ENCODE measurements at regions not wholly inside any gene's neighbourhood (a gene's known extent, or its start where the extent isn't known, plus 50 kb on each side); places are given as distances from the start of the nearest gene placed in this dataset.
"Not testable (repeated sequence)": the region's sequence is repeated elsewhere in the genome, so short reads cannot be mapped to it uniquely, and the experiment has no call there.

- DNase-seq (ENCODE audit: low read depth in 1 of 2, low spot score in 1 of 2), result no peak
Measured at GRCh38 chr10:33963729-33964128, 629.3 kb upstream of the NRP1 start.

- DNase-seq (ENCODE audit: low read depth in 1 of 2, low spot score in 1 of 2), result not testable (repeated sequence)
Measured at GRCh38 chr10:33956322-33956721, 621.9 kb upstream of the NRP1 start.

DNA sequence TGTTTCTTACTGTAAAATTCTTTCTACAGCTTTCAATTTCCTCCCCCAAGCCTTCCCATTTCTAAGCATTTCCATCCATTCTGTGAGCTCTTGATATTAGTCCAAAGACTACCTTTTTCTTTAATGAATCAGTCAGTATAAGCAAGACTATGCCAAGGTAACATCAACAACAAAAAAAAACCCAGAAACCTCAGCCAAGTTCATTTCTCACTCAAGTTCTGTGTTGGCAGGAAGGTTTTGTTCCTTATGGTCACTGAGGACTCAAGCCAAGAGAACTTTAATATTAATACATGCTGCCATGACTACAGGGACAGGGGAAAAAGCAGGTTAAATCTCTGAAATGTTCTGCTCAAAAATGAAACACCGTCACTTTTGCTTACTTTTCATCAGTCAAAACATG lies 621.2 kb upstream of the NRP1 start:
- DNase-seq (ENCODE audit: low read depth in 1 of 2, low spot score in 1 of 2), result no peak

DNA sequence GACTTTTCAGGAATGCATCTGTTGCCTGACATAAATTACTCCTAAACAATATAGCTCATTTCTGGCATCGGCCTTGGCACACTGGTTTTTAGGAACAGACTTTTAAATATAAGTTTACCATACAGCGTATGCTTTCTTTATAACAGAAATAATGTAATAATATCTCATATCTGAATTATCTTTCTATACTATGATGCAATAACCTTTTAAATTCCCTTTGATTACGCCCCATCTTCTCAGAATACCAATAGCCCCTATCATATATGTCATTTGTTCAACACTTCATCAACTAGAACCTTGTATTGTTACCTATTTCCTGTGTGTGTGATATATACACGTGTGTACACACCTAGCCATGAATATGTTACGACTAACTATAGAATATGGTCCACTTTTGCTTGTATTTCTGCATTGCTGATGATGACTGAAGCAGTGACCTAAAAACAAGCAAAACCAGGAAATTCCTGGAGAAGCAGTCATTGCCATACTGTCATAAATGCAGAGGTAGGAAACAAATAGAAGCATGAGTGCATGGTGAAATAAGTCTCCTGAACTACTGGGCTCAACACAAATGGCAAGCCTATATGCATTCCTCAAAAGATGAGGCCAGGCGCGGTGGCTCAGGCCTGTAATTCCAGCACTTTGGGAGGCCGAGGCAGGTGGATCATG lies 618.4 kb upstream of the NRP1 start:
- DNase-seq (ENCODE audit: low read depth in 1 of 2, low spot score in 1 of 2), result no peak

DNA sequence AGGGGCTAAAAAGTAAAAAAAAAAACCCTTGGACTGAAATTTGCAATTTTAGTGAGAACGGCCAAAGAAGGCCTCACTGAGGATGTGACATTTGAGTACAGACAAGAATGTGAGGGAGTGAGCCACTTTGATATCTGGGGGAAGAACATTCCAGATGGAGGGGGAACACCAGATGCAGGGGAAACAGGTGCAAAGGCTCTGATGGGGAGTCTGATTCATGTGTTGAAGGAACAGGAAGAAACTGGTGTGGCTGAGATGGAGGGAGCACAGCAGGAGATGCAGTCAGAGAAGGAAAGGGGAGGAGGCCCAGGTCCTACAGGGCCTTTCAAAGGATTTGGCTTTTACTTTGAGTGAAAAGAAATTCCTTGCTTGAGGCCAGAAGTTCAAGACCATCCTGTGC lies 615.7 kb upstream of the NRP1 start:
- DNase-seq (ENCODE audit: low read depth in 1 of 2, low spot score in 1 of 2), result no peak

DNA sequence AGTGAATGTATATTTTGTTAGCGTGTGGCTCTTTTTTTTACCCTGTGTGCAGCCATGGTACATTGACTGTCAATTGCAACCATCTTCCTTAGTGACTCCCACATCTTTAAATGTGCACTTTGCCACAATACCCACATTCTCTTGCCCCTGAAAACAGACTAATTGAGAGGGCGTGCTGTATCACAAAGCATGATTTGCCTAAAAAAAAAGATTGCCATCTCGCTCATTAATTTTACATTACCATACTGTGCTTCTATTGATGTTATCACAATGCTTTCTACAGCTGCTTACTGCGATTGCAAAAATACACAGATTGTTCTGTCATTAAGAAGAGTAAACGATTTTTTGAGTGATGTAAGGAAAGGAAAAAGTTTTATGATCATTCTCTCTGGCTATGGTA lies 613.1 kb upstream of the NRP1 start:
- DNase-seq (ENCODE audit: low read depth in 1 of 2, low spot score in 1 of 2), result no peak

DNA sequence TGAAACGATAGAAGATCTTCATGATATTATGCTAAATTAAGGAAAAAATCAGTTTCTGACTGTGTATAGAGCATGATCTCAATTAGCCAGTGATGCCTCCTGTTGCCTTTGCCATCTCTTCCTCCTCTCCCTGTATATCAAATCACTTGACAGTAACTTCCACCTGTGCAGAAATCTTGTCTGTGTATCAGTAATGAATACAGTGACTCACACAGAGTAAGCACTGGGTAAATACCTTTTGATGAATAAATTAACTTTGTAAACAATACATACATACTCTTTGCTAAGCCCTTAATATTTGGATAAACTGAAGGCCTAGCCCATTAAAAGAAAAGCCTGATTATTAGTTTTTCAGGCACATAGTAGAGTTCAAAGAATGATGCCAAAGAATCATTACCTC lies 610.6 kb upstream of the NRP1 start:
- DNase-seq (ENCODE audit: low read depth in 1 of 2, low spot score in 1 of 2), result no peak

DNA sequence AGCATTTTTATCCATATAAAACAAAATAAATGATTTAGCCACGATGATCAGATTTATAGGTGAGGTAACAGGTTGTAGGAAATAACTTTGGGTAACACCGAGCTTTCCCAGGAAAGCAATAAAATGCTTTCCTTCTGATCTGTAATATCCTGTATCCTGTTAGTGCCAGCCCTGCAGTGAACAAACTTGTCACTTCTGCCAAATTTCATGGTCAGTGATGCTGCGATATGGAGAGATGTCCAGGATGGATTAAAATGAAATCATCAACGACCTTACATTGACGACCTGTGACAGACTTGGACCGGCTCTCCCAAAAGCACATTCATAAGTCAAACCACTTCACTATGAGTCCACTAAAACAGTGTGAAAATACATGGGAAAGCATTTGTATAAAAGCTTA lies 608.0 kb upstream of the NRP1 start:
- DNase-seq (ENCODE audit: low read depth in 1 of 2, low spot score in 1 of 2), result no peak

- DNase-seq (ENCODE audit: low read depth in 1 of 2, low spot score in 1 of 2), result no peak
Measured at GRCh38 chr10:33939892-33940291, 605.4 kb upstream of the NRP1 start.

GRCh38 chr10:33939410-33939809 lies 604.9 kb upstream of the NRP1 start:
- no peak for DNase-seq (ENCODE audit: low read depth in 1 of 2, low spot score in 1 of 2)

DNA sequence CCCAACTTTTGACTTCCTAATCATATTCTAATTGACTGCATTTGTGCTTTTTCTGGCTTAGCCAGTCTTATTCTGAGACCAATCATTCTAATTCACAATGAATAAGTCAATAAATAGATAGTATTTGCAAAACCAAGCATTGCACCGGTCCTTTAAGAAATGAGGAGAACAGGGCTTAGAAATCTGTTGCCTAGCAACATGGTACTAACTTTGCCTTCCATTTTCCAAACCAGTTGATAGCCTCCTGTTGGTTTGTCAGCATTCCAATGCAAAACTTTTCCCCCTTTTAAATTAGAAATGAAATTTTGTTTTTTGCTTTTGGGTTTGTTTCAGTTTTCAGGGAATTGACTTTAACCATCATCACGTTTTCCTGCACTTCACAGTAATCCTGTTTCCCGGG lies 603.5 kb upstream of the NRP1 start:
- no peak for DNase-seq (ENCODE audit: low read depth in 1 of 2, low spot score in 1 of 2)

GRCh38 chr10:33937036-33937730 lies 602.7 kb upstream of the NRP1 start:
- DNase-seq (ENCODE audit: low read depth in 1 of 2, low spot score in 1 of 2), result no peak

DNA sequence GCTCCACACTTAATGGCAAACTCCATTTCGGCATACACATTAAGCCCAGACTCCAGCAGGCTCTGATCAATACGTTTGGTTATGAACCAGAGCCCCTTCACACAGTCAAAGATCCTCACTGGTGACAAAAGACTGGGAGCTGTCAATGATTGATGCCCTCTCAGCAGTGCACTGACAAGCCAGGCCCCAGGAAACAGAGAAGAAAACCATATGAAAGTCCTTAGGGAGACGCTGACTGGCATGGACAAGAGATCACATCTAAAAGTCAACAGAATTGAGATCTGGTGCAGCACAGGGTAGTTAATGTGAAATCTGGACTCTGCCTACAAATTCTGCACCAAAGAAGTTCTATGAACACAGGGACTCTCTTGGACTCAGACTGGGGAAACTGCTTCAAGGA lies 600.9 kb upstream of the NRP1 start:
- DNase-seq (ENCODE audit: low read depth in 1 of 2, low spot score in 1 of 2), result no peak

GRCh38 chr10:33930079-33930478 lies 595.6 kb upstream of the NRP1 start:
- DNase-seq (ENCODE audit: low read depth in 1 of 2, low spot score in 1 of 2), result no peak

- DNase-seq (ENCODE audit: low read depth in 1 of 2, low spot score in 1 of 2), result no peak
Measured at GRCh38 chr10:33927347-33927746, 592.9 kb upstream of the NRP1 start.

DNA sequence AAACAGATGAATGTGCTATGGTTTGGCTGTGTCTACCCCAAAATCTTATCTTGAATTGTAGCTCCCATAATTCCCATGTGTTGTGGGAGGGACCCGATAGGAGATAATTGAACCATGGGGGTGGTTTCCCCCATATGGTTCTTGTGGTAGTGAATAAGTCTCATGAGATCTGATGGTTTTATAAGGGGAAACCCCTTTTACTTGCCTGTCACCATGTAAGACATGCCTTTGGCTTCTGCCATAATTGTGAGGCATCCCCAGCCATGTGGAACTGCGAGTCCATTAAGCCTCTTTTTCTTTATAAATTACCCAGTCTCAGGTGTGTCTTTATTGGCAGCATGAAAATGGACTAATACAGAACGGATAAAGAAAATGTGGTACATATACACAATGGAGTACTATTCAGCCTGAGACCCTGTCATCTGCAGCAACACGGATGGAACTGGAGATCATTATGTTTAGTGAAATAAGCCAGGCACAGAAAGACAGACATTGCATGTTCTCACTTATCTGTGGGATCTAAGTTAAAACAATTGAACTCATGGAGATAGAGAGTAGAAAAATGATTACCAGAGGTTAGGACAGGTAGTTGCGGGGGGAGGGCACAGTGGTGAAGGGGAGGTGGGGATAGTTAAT lies 587.6 kb upstream of the NRP1 start:
- no peak for DNase-seq (ENCODE audit: low read depth in 1 of 2, low spot score in 1 of 2)

- no peak for DNase-seq (ENCODE audit: low read depth in 1 of 2, low spot score in 1 of 2)
Measured at GRCh38 chr10:33920351-33920750, 585.9 kb upstream of the NRP1 start.

GRCh38 chr10:33919244-33919643 lies 584.8 kb upstream of the NRP1 start:
- DNase-seq (ENCODE audit: low read depth in 1 of 2, low spot score in 1 of 2), result no peak

DNA sequence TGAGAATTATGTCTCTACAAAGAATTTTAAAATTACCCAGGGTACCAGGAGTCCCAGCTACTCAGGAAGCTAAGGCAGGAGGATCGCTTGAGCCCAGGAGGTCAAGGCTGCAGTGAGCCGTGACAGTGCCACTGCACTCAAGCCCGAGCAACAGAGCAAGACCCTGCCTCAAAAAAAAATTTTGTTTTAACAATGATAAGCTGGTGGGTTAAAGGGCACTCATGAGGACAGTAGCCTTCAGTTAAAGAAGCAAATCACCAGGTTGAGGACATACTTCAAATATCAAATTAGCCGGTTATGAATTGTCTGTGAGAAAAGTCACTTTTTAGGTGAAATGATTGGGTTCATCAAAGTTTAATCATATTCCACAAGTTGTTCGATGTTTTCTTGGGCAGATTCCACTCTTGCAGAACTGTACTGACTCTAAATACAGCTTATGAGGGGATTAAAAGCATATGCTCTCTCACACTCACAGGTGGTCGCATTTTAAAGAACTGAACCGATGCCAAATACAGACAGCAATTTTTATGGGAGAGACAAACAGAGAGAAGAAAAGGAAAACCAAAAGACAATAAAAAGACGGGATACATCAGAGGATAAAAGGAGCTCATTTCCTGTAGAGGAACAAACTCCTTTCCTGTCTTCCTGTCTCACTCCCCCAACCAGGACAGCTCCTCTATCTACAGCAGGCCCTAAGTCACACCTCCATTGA lies 582.8 kb upstream of the NRP1 start:
- no peak for DNase-seq (ENCODE audit: low read depth in 1 of 2, low spot score in 1 of 2)

DNA sequence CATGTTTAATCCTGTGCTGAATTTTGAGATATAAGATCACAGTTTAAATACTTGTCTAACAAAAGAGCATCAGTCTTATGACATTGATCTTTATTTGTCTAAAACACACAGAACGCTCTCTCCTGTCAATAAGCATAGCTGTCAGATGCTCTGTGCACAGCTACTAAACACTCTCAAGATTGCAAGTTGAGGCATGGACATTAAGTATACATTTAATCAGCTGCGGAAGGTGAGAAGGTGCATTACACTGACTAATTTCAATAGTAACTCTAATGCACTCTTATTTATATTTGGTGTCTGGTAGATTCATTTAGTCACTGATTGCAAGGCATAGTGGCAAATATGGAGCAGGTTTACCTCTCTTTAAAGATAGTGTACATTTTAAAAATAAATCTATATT lies 580.3 kb upstream of the NRP1 start:
- DNase-seq (ENCODE audit: low read depth in 1 of 2, low spot score in 1 of 2), result no peak

DNA sequence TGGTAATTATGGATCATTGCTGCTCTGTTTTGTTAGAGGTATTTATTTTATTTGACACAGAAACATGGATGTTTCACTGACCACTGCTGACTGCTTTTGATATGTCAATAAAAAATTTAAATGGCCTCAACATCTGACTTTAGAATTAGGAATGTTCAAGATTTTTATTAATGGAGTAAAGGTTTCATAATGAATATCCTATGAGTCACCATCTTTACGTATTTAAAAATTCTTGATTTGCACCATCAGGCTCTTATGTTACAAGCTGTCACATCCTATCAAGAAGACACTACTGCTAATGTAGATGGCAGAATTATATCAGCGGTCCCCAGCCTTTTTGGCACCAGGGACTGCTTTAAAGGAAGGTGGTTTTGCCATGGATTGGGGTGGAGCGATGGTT lies 578.7 kb upstream of the NRP1 start:
- DNase-seq (ENCODE audit: low read depth in 1 of 2, low spot score in 1 of 2), result no peak

- DNase-seq (ENCODE audit: low read depth in 1 of 2, low spot score in 1 of 2), result not testable (repeated sequence)
Measured at GRCh38 chr10:33909476-33909875, 575.0 kb upstream of the NRP1 start.

Measured in activated T-helper 1 cell treated with anti-CD3 and anti-CD28 coated beads, Interleukin-2, amount 50 U/mL, for 16 hours (primary cell).